Activated CD4-positive, alpha-beta T cell treated with anti-CD3 and anti-CD28 coated beads, Interleukin-10, Interleukin-2, amounts not matched to agents 100 ng/mL and 50 ng/mL, durations not matched to agents 16 hours and 8 hours (primary cell): ENCODE measurements at regions not wholly inside any gene's neighbourhood (a gene's known extent, or its start where the extent isn't known, plus 50 kb on each side); places are given as distances from the start of the nearest gene placed in this dataset.
"Not testable (repeated sequence)": the region's sequence is repeated elsewhere in the genome, so short reads cannot be mapped to it uniquely, and the experiment has no call there.

Experiments used
- DNase-seq: peaks from one replicate; pipeline ENCODE4 v3.0.0-alpha.2; 2020

DNA sequence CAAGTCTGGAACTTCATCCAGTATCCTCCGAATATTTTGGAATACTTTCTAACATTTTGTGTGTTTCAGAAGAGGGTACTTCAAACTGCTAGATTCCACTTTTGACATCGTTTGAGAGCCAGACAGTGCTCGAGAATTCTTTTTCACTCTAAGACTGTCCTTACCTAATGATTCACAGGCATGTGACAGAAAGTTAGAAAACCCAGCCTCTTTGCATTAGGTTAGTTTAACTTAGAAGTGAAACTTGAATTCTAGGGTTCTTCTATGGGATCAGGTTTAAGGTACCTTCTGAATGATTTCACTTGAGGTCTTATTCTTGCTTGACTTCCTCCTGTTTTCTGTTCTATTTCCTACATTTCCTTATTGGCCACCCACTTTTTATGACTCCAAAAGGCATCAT lies 431.8 kb downstream of the SLC6A15 start:
- no peak for DNase-seq

- DNase-seq, result no peak
These were observed 442.2 kb downstream of the SLC6A15 start for GRCh38 chr12:84470361-84470760.

DNA sequence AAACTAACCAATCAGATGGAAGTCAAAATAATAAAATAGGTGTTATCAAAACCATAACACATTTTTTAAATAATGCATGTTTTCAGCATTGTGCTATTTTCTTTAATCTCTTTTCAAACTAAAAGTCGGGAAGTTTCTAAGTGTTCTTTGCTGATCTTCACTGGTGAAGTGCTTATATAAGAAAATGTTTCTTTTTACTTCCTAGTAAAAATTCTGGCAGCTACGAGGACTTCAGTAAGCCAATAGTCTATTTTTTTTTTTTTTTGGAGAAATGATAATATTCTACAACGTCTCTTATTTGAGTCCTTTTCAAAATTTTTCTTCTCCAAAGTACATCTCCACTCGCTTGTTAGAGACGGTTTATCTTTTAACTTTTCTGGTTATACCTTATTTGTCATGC lies 448.0 kb downstream of the SLC6A15 start:
- no peak for DNase-seq

DNA sequence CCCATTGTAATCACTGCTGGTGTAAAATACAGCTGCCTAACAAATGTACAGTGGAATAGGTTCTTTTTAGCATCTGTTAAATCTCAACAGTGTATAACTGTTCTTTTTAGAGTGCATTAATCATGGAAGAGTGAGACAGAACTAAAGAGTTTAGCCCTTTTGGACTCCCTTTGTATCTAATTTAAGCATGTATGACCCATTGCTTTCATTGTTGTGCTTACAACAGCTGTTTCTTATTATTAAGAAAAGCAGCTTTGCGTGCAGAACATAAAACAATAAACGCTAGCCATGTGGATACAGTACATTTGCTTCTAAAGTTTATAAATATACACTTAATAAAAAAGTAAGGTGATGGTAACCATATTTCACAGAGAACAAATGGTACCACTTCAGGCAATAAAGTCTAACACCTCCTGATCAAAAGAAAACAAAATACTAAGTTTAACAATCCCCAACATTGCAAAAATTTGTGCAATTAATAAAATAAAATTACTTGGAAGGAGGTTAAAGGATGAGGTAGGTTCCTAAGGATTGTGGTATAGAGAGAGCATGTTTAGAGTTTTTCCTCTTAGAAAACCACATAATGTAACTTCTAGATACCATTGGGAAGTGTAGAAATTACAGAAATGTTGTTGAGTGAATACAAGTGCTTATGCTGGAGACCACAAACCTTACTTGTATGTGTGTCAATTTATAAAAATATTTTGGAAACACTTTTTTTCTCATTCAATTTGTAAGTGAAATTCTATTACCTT lies 448.7 kb downstream of the SLC6A15 start:
- no peak for DNase-seq

- DNase-seq, result no peak
These were observed 457.0 kb downstream of the SLC6A15 start for GRCh38 chr12:84455598-84455997.

DNA sequence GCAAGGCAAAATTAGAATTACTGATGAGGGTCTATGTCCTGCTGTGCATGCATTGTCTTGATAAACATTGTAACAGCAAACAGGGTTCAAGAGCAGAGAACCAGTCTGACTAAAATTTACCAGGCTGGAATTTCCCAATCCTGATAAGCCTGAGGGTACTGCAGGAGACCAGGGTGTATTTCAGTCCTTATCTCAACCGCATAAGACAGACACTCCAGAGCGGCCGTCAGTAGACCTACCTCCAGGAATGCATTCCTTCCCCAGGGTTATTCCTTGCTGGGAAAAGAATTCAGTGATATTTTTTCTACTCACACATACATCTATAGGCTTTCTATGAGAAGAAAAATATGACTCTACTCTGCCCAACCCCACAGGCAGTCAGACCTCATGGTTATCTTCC lies 466.1 kb downstream of the SLC6A15 start:
- DNase-seq, result not testable (repeated sequence)

DNA sequence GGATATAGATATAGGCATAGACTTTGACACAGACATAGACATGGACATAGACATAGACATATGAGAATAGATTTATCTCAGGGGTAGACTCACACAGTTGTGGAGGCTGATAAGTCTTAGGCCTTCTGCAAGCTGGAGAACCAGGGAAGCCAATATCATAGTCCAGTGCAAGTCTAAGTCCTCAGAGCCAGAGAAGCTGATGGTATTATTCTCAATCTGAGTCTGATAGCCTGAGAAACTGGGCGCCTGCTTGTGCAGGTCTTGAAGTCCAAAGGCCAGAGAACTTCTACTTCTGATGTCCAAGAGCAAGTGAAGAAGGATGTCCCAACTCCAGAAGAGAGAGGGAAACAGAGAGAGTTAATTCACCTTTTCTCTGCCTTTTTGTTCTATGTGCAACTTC lies 476.5 kb downstream of the SLC6A15 start:
- no peak for DNase-seq

GRCh38 chr12:84435682-84436081 lies 476.9 kb downstream of the SLC6A15 start:
- no peak for DNase-seq

DNA sequence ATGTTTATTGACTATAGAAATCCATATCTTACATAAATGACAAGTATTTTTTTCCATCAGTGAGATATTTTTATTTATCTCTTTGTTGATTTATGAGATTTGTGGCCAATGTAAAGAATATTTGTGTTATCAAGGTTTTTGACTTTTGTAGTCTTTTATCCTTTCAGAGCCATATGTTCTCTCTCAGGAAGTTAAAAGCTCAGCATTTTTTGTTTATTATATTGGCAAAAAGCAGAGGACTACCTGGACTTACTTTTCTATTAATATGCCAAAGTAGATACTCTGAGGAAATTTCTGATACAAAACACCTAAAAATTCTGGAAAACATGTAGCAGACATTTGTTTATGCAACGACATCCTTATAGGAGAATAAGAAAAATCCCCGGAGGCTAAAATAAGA lies 490.3 kb downstream of the SLC6A15 start:
- no peak for DNase-seq

GRCh38 chr12:84421103-84421502 lies 491.5 kb downstream of the SLC6A15 start:
- DNase-seq, result no peak

DNA sequence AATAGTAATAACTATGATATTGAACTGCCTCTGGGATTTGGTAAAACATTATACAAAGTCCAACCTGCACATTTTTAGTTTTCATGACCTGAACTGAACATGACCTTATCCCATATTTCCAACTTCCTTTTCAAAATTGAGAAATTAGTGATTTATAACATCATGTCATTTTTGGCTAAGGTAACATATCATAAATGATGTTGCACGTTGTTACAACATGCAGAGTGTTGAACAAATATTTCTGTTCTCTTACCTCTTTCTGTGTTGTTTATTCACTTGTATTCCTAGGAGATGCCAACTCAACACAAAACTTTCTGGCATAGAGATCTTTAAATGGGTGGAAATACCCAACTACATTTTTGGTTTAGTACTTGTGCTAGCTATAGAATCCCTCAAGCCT lies 496.0 kb downstream of the SLC6A15 start:
- DNase-seq, result no peak

DNA sequence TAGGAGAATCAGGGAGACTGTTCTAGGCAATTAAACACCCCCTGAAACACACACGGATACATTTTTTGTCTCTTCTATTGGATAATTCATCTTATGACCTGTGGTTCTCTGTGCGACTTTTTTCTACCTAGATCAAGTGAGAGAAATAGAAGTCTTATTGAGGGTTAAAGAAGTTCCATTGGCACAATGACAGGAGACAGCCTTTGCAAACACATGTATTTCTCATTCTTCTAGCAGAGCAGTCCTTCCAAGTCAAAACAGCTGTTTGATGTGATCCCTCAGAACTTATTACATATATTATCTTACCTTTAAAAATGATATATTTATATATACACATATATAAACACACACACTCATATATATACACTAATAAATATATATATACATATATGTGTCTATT lies 496.7 kb downstream of the SLC6A15 start:
- DNase-seq, result no peak

DNA sequence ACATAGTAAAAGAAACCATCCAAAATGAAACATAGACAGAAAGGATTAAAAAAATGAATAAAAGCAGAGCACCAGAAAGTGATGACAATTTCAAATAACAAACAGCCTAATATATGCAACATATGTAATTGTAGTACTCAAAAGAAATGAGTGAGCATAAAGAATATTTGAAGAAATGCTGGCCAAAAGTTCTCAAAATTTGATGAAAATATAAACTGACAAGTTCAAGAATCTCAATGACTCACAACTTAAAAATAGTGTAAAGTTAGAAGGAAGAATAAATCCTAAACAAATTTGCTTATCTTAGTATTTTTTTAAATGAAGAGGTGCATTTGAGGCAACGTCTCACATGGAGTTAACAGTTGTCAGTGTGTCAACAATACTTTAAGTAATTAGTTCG lies 498.9 kb downstream of the SLC6A15 start:
- no peak for DNase-seq

DNA sequence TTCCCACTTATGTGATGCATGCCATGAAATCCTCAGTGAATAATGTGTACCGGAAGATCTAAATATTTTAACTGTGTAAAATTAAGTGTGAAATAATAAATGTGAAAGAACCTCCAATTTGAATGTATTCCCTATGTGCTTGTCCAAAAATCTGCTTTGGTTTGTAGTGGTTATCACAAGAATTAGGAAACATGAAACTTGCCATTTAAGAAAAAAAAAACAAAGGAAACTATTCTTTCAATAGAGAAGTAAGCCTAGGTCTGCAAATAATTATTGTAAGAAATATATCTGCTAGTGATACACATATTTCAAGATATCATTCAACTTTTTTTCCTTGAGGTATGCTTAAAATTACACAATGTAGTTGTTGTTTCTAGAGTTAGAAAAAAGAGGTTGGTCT lies 500.4 kb downstream of the SLC6A15 start:
- no peak for DNase-seq

DNA sequence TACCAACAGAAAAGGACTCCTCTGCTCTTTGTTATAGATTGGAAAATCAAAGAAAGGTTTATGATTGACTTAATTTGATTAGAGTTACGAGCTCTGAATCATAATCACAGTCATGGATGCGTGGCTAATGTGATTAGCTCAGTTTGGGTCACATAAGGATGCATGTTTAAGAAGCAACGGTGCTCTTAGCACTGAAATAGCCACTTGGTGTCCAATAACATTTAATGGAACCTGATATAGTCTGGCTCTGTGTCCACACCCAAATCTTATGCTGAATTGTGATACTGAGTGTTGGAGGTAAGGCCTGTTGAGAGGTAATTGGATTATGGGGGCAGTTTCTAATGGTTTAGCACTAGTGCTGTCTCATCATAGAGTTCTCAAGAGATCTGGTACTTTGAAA lies 501.6 kb downstream of the SLC6A15 start:
- DNase-seq, result no peak

DNA sequence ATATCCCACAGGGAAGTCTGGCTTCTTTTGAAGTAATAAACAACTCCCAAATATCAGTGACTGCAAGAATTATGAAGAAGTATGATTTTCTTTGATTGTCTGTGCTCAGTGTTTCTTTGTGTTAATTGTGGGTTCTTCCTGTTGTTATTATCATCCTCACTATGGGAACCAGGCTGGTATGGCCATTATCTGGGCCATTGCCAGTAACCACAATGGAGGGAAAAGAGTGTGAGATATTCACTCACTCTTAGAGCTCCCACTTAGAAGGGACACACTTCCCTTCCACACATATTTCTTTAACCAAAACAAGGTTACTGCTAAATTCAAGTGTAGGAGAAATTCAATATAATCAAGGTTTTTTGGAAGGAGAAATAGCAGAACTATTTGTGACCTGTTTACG lies 503.7 kb downstream of the SLC6A15 start:
- no peak for DNase-seq

DNA sequence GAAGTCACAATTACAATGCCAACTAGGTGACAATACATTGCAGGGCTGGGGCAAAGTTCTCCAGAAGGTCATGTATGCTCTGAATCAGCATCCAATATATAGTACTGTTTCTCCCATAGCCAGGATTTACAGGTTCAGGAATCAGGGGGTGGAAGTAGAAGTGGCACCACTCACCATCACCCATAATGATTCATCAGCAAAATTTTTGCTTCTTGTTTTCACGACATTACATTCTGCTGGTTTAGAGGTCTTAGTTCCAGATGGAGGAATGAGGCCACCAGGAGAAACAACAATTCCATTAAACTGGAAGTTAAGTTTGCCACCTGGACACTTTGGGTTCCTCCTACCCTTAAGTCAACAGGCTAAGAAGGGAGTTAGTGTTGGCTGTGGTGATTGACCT lies 505.9 kb downstream of the SLC6A15 start:
- not testable (repeated sequence) for DNase-seq

- DNase-seq, result no peak
These were observed 514.8 kb downstream of the SLC6A15 start for GRCh38 chr12:84397846-84398245.

GRCh38 chr12:84397263-84397662 lies 515.3 kb downstream of the SLC6A15 start:
- DNase-seq, result no peak

GRCh38 chr12:84391176-84391575 lies 521.4 kb downstream of the SLC6A15 start:
- not testable (repeated sequence) for DNase-seq

DNA sequence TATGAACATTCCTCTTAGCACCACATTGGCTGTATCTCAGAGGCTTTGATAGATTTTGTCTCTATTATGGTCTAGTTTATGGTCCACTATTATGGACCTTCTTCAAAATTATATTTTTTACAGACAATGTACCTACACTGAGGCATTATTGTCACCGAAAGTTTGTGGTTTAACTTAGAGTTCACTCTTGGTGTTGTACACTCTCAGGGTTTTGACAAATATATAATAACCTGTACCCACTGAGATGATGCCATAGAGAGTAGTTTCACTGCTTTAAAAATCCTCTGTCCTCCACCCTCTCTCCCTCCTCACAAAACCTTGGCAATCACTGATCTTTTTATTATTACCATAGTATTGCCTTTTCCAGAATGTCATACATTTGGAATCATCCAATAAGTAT lies 528.2 kb downstream of the SLC6A15 start:
- DNase-seq, result no peak

DNA sequence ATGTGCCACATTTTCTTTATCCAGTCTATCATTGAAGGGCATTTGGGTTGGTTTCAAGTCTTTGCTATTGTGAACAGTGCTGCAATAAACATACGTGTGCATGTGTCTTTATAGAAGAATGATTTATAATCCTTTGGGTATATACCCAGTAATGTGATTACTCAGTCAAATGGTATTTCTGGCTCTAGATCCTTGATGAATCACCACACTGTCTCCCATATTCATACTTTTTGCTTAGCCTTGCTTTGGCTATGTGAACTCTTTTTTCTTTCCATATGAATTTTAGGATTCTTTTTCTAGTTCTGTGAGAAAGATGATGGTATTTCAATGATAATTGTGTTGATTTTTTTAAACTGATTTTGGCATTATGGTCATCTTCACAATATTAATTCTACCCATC lies 530.1 kb downstream of the SLC6A15 start:
- DNase-seq, result not testable (repeated sequence)

DNA sequence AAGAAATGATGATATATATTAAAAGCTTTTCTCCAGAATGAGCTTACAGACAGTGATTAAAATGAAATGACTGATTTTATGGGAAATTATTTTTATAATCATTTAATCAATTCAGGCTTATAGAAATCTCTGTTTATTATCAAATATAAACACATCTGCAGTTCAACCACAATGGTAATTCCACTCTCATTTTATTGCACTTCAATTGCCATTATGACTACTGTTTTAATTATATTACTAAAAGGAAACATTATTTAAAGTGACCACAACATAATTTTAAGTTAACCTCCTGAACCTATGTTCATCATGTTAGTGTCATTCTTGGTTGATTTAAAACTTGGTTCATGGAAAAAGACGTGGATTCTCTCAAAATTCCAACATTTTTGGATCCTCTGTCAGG lies 536.3 kb downstream of the SLC6A15 start:
- DNase-seq, result no peak

DNA sequence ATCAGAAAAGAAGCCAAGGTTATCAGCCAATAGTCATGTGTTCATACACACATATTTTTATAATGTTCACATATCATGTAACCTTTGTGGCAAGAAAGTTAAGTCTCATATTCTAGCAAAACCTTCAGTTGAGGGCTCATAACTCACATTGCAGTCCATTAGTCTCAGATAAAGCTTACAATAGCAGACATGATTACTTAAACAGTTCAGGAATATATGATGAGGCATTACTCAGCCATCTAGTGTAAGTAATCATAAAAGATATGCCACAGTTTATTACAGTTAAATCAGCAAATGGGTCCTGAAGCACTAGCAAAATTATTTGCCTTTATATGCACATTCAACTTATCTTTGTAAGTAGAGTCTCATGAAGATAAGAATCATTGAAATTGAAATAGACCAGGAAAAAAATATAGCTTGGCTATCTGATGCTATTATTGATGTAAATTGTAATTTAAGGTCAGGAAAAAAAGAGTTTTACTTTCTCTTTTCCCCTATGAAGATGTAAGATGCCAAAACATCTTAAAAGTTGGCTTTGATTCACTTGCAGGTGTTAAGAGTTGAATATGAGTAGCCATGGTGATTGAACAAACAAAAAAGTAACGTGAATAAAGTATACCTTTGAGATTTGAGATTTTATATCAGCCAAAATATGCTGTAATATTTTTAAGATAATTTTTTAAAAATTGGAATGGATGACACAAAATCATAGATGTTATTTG lies 537.0 kb downstream of the SLC6A15 start:
- DNase-seq, result no peak

DNA sequence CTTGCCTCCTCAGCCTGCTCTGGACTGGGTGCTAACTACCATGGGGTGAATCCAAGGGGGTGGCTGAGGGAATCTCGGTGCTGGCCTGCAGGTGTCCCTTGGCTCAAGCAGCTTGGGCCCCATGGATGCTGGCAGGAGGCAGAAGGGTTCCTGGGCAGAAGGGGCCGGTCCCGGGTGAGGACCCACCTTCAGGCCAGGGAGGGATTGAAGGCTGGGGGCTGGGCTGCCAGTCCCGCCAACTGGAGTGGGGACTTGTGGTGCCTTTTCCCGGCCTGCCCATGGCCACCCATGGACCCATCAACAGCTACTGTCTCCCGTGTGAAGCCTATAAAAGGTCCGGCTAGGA lies 550.1 kb downstream of the SLC6A15 start:
- no peak for DNase-seq
